ENCODE measurements at regions not wholly inside any gene's neighbourhood (a gene's known extent, or its start where the extent isn't known, plus 50 kb on each side); places are given as distances from the start of the nearest gene placed in this dataset.

DNA sequence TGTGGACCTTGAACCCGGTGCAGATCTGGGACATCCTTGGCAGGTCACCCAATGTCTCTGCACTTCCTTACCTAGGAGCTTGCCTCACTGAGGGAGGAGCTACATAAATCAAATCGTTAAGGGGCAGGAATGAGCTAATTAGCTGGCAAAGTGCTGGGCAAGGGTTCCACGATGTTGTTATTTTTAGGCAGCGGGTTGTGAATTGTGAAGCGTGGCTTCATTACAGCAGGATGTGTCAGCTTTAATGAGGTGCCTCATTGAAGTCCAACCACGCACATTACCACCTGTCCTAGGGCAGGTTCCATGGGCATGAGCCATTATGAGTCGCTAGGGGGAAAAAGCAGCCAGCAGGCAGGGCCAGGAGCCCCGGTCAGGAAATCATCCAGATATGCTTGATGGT is 127.0 kb upstream of the AGAP1 start:
- no peaks in the 10 kb centered on the region for H4K20me1 ChIP-seq (ENCODE audit: control insufficient read depth, extremely low read depth, insufficient read depth, low read length)
- H3K79me2 ChIP-seq (ENCODE audit: control insufficient read depth, insufficient read depth, low read length): no peaks in the 10 kb centered on the region
- H2AFZ ChIP-seq (ENCODE audit: low read length): no peak overlapping the region
- H3K27me3 ChIP-seq (ENCODE audit: control insufficient read depth, insufficient read depth, low read length): no peaks in the 10 kb centered on the region
- H3K4me2 ChIP-seq (ENCODE audit: extremely low read depth, insufficient read depth, low read length): no peak overlapping the region
- TF ChIP-seq CTCF (conservative IDR thresholded peaks at IDR 0.05 in 1 of 2, IDR thresholded peaks at IDR 0.05 in 1 of 2; ENCODE audit: low read depth in 1 of 2, low read length in 2 of 2) (no peak), EZH2 (IDR thresholded peaks at IDR 0.05; ENCODE audit: low read length, missing control alignments) (no peak)
- H3K4me3 ChIP-seq (replicated peaks in 1 of 4; ENCODE audit: control extremely low read depth in 1 of 4, insufficient read depth in 1 of 4, low read depth in 3 of 4, low read length in 4 of 4): no peak overlapping the region
- H3K27ac ChIP-seq (ENCODE audit: insufficient read depth, low read length): no peak overlapping the region
- H3K4me1 ChIP-seq (ENCODE audit: control insufficient read depth, extremely low read depth, insufficient read depth, low read length): no peaks in the 10 kb centered on the region
- no peak overlapping the region for H3K9ac ChIP-seq (ENCODE audit: insufficient read depth, low read length)
- no peaks in the 10 kb centered on the region for H3K36me3 ChIP-seq (ENCODE audit: control insufficient read depth, insufficient read depth, low read length)
- H3K9me3 ChIP-seq (ENCODE audit: control insufficient read depth, insufficient read depth, low read depth, low read length): no peaks in the 10 kb centered on the region
- no peak for DNase-seq (ENCODE audit: low read depth in 2 of 2)

DNA sequence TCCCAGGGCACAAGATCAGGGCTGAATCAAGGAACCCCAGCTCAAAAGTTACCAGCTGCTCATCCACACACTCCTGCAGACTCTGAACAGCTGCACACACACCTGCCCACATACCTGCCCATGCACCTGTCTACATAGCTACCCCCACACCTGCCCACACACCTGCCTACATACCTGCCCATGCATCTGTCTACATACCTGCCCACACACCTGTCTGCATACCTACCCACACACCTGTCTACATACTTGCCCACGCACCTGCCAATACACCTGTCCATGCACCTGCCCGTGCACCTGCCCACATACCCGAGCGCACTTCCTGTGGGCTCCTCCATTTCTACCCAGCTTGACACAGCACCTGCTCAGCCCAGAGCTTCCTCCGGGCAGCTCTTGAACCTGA is 122.8 kb upstream of the AGAP1 start:
- Histone ChIP-seq H3K4me3 (replicated peaks in 1 of 4; ENCODE audit: control extremely low read depth in 1 of 4, insufficient read depth in 1 of 4, low read depth in 3 of 4, low read length in 4 of 4) (no peak overlapping the region), H3K36me3 (ENCODE audit: control insufficient read depth, insufficient read depth, low read length) (no peaks in the 10 kb centered on the region), H3K79me2 (ENCODE audit: control insufficient read depth, insufficient read depth, low read length) (no peaks in the 10 kb centered on the region), H3K9ac (ENCODE audit: insufficient read depth, low read length) (no peak overlapping the region), H4K20me1 (ENCODE audit: control insufficient read depth, extremely low read depth, insufficient read depth, low read length) (no peaks in the 10 kb centered on the region), H2AFZ (ENCODE audit: low read length) (no peak overlapping the region), H3K4me1 (ENCODE audit: control insufficient read depth, extremely low read depth, insufficient read depth, low read length) (no peaks in the 10 kb centered on the region), H3K27ac (ENCODE audit: insufficient read depth, low read length) (no peak overlapping the region), H3K4me2 (ENCODE audit: extremely low read depth, insufficient read depth, low read length) (no peak overlapping the region), H3K27me3 (ENCODE audit: control insufficient read depth, insufficient read depth, low read length) (no peaks in the 10 kb centered on the region), H3K9me3 (ENCODE audit: control insufficient read depth, insufficient read depth, low read depth, low read length) (no peaks in the 10 kb centered on the region)
- no peak for TF ChIP-seq CTCF (conservative IDR thresholded peaks at IDR 0.05 in 1 of 2, IDR thresholded peaks at IDR 0.05 in 1 of 2; ENCODE audit: low read depth in 1 of 2, low read length in 2 of 2)
- TF ChIP-seq EZH2 (IDR thresholded peaks at IDR 0.05; ENCODE audit: low read length, missing control alignments): no peak
- DNase-seq (ENCODE audit: low read depth in 2 of 2): no peak

DNA sequence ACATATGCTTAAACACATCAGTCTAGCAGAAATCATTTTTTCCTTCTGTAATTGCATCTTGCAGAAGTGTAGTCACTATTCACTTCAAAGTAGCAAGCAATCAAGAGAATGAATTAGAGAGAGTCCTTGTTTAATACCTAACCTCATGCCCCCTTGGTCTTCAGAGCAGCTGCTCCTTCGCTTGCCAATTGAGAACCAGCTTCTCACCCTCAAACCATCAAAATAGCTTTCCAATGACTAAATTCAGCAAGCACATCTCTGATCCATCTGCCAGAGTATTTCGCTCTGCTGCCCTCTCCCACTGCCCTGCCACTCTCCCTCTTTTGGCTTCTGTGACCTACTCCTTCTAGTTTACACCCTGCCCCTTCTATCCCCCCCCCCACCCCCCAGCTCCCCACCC is 120.7 kb upstream of the AGAP1 start:
- H3K27me3 ChIP-seq (ENCODE audit: control insufficient read depth, insufficient read depth, low read length): no peaks in the 10 kb centered on the region
- no peak overlapping the region for H3K9ac ChIP-seq (ENCODE audit: insufficient read depth, low read length)

More for the DNA sequence above, 120.7 kb upstream of the AGAP1 start:
- H3K36me3 ChIP-seq (ENCODE audit: control insufficient read depth, insufficient read depth, low read length): no peaks in the 10 kb centered on the region
- H3K27ac ChIP-seq (ENCODE audit: insufficient read depth, low read length): no peak overlapping the region
- H3K4me3 ChIP-seq (replicated peaks in 1 of 4; ENCODE audit: control extremely low read depth in 1 of 4, insufficient read depth in 1 of 4, low read depth in 3 of 4, low read length in 4 of 4): no peak overlapping the region
- no peak overlapping the region for H3K4me2 ChIP-seq (ENCODE audit: extremely low read depth, insufficient read depth, low read length)
- no peaks in the 10 kb centered on the region for H3K9me3 ChIP-seq (ENCODE audit: control insufficient read depth, insufficient read depth, low read depth, low read length)
- H4K20me1 ChIP-seq (ENCODE audit: control insufficient read depth, extremely low read depth, insufficient read depth, low read length): no peaks in the 10 kb centered on the region
- no peak overlapping the region for H2AFZ ChIP-seq (ENCODE audit: low read length)
- TF ChIP-seq EZH2 (IDR thresholded peaks at IDR 0.05; ENCODE audit: low read length, missing control alignments) (no peak), CTCF (conservative IDR thresholded peaks at IDR 0.05 in 1 of 2, IDR thresholded peaks at IDR 0.05 in 1 of 2; ENCODE audit: low read depth in 1 of 2, low read length in 2 of 2) (no peak)
- no peaks in the 10 kb centered on the region for H3K79me2 ChIP-seq (ENCODE audit: control insufficient read depth, insufficient read depth, low read length)
- DNase-seq (ENCODE audit: low read depth in 2 of 2): no peak
- H3K4me1 ChIP-seq (ENCODE audit: control insufficient read depth, extremely low read depth, insufficient read depth, low read length): no peaks in the 10 kb centered on the region

Measured in fibroblast of lung (primary cell).